Nucleus accumbens (tissue), 56 donors: ENCODE measurements at regions not wholly inside any gene's neighbourhood (a gene's known extent, or its start where the extent isn't known, plus 50 kb on each side); places are given as distances from the start of the nearest gene placed in this dataset.
A peak's percentile ranks its signal among the peaks of the same experiment; 100 is the strongest.
"Not testable (repeated sequence)": the region's sequence is repeated elsewhere in the genome, so short reads cannot be mapped to it uniquely, and the experiment has no call there.

Source experiments
- DNase-seq, 56 donors: peaks; one replicate each; lab custom pipeline; 2025; lab: John Stamatoyannopoulos, UW

- no peak for DNase-seq
Observed at GRCh38 chr12:83468988-83469908, 782.5 kb downstream of the TMTC2 start.

- DNase-seq, result no peak
Observed at GRCh38 chr12:83465632-83466031, 778.9 kb downstream of the TMTC2 start.

GRCh38 chr12:83462419-83462818 is 775.7 kb downstream of the TMTC2 start:
- no peak for DNase-seq

- no peak for DNase-seq
Observed at GRCh38 chr12:83461336-83461935, 774.7 kb downstream of the TMTC2 start.

GRCh38 chr12:83451189-83451588 is 764.5 kb downstream of the TMTC2 start:
- no peak for DNase-seq

- DNase-seq, result no peak
Observed at GRCh38 chr12:83434600-83434999, 747.9 kb downstream of the TMTC2 start.

- no peak for DNase-seq
Observed at GRCh38 chr12:83432176-83432719, 745.5 kb downstream of the TMTC2 start.

GRCh38 chr12:83427586-83428136 is 741.0 kb downstream of the TMTC2 start:
- DNase-seq, result not testable (repeated sequence)

- no peak for DNase-seq
Observed at GRCh38 chr12:83414981-83415380, 728.3 kb downstream of the TMTC2 start.

GRCh38 chr12:83408851-83409250 is 722.1 kb downstream of the TMTC2 start:
- no peak for DNase-seq

GRCh38 chr12:83408146-83408545 is 721.4 kb downstream of the TMTC2 start:
- DNase-seq, result no peak

GRCh38 chr12:83404521-83404920 is 717.8 kb downstream of the TMTC2 start:
- DNase-seq, result no peak

- DNase-seq, result no peak
Observed at GRCh38 chr12:83390186-83390585, 703.5 kb downstream of the TMTC2 start.

- DNase-seq, result peak in 14 of 56 donors; percentile 1 to 27 (median 6)
Observed at GRCh38 chr12:83389237-83389996, 702.7 kb downstream of the TMTC2 start.

GRCh38 chr12:83388551-83388950 is 701.8 kb downstream of the TMTC2 start:
- DNase-seq, result no peak

GRCh38 chr12:83386527-83387264 is 700.0 kb downstream of the TMTC2 start:
- DNase-seq, result no peak

- no peak for DNase-seq
Observed at GRCh38 chr12:83378186-83378727, 691.6 kb downstream of the TMTC2 start.

GRCh38 chr12:83365317-83365716 is 678.6 kb downstream of the TMTC2 start:
- no peak for DNase-seq

GRCh38 chr12:83361475-83361874 is 674.8 kb downstream of the TMTC2 start:
- no peak for DNase-seq

- no peak for DNase-seq
Observed at GRCh38 chr12:83361071-83361470, 674.4 kb downstream of the TMTC2 start.
